ENCODE measurements at regions not wholly inside any gene's neighbourhood (a gene's known extent, or its start where the extent isn't known, plus 50 kb on each side); places are given as distances from the start of the nearest gene placed in this dataset.

GRCh38 chr6:169937389-169938261 lies 186.2 kb downstream of the ERMARD start:
- DNase-seq = no peak

- no peak for DNase-seq
Measured at GRCh38 chr6:169936355-169936975, 185.0 kb downstream of the ERMARD start.

DNA sequence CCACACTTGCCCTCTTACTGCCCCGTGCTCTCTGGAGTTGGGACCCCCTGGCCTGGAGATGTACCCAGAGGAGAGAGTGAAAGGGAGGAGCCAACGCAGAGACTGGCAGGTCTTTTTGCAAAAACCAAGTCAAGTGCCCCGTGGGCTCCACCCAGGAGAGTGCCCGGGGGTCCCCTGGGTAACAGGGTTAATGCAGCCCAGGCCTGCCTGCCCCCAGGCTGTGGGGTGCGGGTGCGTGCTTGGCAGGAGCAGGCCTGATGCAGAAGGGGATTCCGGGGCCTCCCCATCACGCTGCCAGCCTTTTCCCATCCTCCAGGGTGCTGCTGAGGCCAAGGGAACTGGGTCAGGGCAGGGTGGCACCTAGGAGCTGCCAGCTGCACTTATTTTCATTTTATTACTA lies 184.4 kb downstream of the ERMARD start:
- DNase-seq = no peak

- no peak for DNase-seq
Measured at GRCh38 chr6:169935348-169935718, 183.9 kb downstream of the ERMARD start.

GRCh38 chr6:169934699-169935347 lies 183.4 kb downstream of the ERMARD start:
- no peak for DNase-seq

- no peak for DNase-seq
Measured at GRCh38 chr6:169933839-169934698, 182.6 kb downstream of the ERMARD start.

DNA sequence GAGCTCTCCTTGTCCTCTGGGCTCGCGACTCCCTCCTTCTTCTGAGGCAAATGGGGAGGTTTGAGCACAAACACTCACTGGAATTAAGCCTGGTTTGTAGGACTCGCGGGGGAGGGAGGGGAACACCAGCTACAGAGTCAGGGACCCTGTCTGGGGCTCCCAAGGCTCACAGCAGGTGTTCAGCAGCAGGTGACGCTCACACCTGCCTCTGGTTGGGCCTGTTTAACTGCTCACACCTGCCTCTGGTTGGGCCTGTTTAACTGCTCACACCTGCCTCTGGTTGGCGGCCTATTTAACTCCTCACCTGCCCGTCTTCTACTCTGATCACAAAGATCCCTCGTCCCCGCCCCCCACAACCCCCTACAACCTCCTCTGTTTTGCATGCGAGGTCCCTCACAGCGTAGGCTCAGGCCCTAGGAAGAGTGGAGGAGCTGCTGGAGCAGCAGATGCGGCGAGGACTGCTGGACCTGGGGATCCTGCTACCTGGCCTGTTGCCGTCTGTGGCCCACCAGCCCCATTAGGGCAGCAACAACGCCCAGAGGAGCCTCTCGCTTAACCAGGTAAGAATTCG lies 181.9 kb downstream of the ERMARD start:
- no peak for DNase-seq

DNA sequence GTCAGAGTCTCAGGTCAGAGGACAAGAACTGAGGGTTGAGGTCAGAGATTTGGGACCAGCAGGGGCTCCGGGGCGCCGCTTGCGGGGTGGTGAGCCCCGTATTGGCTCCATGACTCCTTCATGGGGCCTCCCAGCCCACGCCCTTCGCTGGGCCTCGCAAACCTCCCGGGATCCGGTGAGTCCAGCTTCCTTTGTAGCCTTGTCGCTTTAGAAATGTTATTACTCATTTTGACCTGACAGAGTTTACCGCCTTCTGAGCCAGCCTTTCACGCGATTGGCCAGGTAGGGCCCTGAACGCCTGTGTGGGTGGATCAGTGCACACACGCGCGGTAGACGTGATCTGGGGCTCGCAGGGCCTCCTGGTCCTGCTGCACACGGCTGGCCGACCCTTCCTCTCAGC lies 181.1 kb downstream of the ERMARD start:
- no peak for DNase-seq

GRCh38 chr6:169931261-169931660 lies 179.8 kb downstream of the ERMARD start:
- DNase-seq = no peak

GRCh38 chr6:169930799-169931198 lies 179.4 kb downstream of the ERMARD start:
- DNase-seq = no peak

- DNase-seq = no peak
Measured at GRCh38 chr6:169927711-169928110, 176.3 kb downstream of the ERMARD start.

GRCh38 chr6:169926617-169927417 lies 175.4 kb downstream of the ERMARD start:
- no peak for DNase-seq

- no peak for DNase-seq
Measured at GRCh38 chr6:169923468-169924464, 172.3 kb downstream of the ERMARD start.

- DNase-seq = no peak
Measured at GRCh38 chr6:169921853-169922824, 170.7 kb downstream of the ERMARD start.

- no peak for DNase-seq
Measured at GRCh38 chr6:169921217-169921616, 169.8 kb downstream of the ERMARD start.

GRCh38 chr6:169920359-169921020 lies 169.1 kb downstream of the ERMARD start:
- no peak for DNase-seq

- DNase-seq = no peak
Measured at GRCh38 chr6:169918954-169919549, 167.6 kb downstream of the ERMARD start.

All from NCI-H1694 (cell line).